ENCODE measurements at regions not wholly inside any gene's neighbourhood (a gene's known extent, or its start where the extent isn't known, plus 50 kb on each side); places are given as distances from the start of the nearest gene placed in this dataset.

DNA sequence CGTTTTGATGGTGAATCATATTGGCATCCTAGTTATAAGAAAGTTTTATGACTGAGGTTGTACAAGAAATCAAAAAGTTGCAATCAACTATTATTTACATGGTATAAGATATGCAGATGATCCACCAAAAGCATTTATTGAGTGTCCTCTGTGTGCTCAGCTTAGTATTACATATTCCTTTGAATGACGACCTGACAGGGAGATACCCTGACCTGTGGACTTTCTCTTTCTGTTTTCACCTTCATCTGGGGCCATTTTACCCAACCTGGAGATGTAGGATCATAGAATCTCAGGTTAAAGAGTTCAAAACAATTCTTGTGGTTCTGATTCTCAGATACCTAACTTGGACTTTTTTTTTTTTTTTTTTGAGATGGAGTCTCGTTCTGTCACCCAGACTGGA lies 269.1 kb upstream of the SORCS1 start:
- H3K14ac ChIP-seq (ENCODE audit: insufficient read length) = no peak overlapping the region
- H2BK5ac ChIP-seq (ENCODE audit: low read depth, low read length) = no peak overlapping the region

More for the DNA sequence above, 269.1 kb upstream of the SORCS1 start:
- Histone ChIP-seq H2BK120ac (replicated peaks; ENCODE audit: low read depth, low read length) (no peak overlapping the region), H3K4me2 (ENCODE audit: insufficient read depth in 1 of 2, low read depth in 2 of 2, low read length in 2 of 2) (no peak overlapping the region), H4K91ac (replicated peaks; ENCODE audit: insufficient read length, low read length) (no peak overlapping the region), H4K5ac (ENCODE audit: insufficient read length, low read depth, low read length) (no peak overlapping the region), H3K79me1 (ENCODE audit: low read depth, low read length) (no peaks in the 10 kb centered on the region), H3K4ac (replicated peaks; ENCODE audit: insufficient read length, low read depth, low read length) (no peak overlapping the region), H3K79me2 (ENCODE audit: control insufficient read depth in 1 of 2, insufficient read depth in 2 of 2, low read length in 2 of 2) (no peaks in the 10 kb centered on the region), H3K36me3 (ENCODE audit: control insufficient read depth in 2 of 4, insufficient read depth in 4 of 4, low read length in 3 of 4) (no peaks in the 10 kb centered on the region), H3K18ac (ENCODE audit: extremely low read depth, low read length) (no peak overlapping the region), H3K4me1 (replicated peaks in 1 of 4; ENCODE audit: control insufficient read depth in 3 of 4, insufficient read depth in 4 of 4, low read length in 3 of 4) (no peaks in the 10 kb centered on the region), H2BK15ac (ENCODE audit: low read length) (no peak overlapping the region), H3K9ac (replicated peaks in 1 of 4; ENCODE audit: extremely low read depth in 1 of 4, low read depth in 3 of 4, low read length in 3 of 4) (no peak overlapping the region), H2AFZ (ENCODE audit: low read length) (no peak overlapping the region), H2BK20ac (ENCODE audit: low read length) (no peak overlapping the region), H2AK5ac (ENCODE audit: low read depth, low read length) (no peak overlapping the region), H3K4me3 (ENCODE audit: extremely low read depth in 1 of 4, insufficient read depth in 2 of 4, low read depth in 3 of 4, low read length in 4 of 4) (no peak overlapping the region), H4K8ac (ENCODE audit: extremely low read depth, insufficient read depth, low read length) (no peak overlapping the region), H2BK12ac (ENCODE audit: low read depth, low read length) (no peak overlapping the region), H3K27ac (ENCODE audit: low read depth, low read length) (no peak overlapping the region), H3K56ac (replicated peaks; ENCODE audit: insufficient read length, low read depth, low read length) (no peak overlapping the region), H4K20me1 (replicated peaks in 1 of 2; ENCODE audit: control insufficient read depth in 1 of 2, insufficient read depth in 2 of 2, low read length in 2 of 2) (no peaks in the 10 kb centered on the region), H3K27me3 (replicated peaks in 1 of 4; ENCODE audit: control insufficient read depth in 3 of 4, extremely low read depth in 1 of 4, insufficient read depth in 3 of 4, low read length in 3 of 4) (no peaks in the 10 kb centered on the region), H3K23ac (ENCODE audit: insufficient read length) (no peak overlapping the region), H3K9me3 (ENCODE audit: insufficient read depth in 2 of 2, low read depth in 1 of 2, low read length in 1 of 2) (no peaks in the 10 kb centered on the region), H3K23me2 (ENCODE audit: low read depth, low read length) (no peaks in the 10 kb centered on the region)
- CTCF ChIA-PET (ENCODE audit: partially characterized antibody) = interaction anchor here (0.7 kb wide), 1 partner anchor 61 kb away, joined by 3 read pairs; no protein-coding TSS in a partner anchor
- 58% methylated on average over 2 of the region's 3 CpGs; no CpG with 5 or more reads in 1 of the 2 experiments for WGBS, 2 experiments (ENCODE audit: extremely low coverage in 1 of 2, insufficient coverage in 1 of 2, insufficient read length in 1 of 2, insufficient replicate concordance in 2 of 2, low coverage in 1 of 2, low lambda C conversion rate in 2 of 2, missing lambda C conversion rate in 1 of 2)
- no peak for TF ChIP-seq MAX (IDR thresholded peaks at IDR 0.05)
- no peak for TF ChIP-seq TAF1 (IDR thresholded peaks at IDR 0.05; ENCODE audit: low read depth, low read length)
- TF ChIP-seq SP4 (IDR thresholded peaks at IDR 0.05; ENCODE audit: low read length) = no peak
- TF ChIP-seq SIX5 (IDR thresholded peaks at IDR 0.05; ENCODE audit: low read depth, low read length) = no peak
- FAIRE-seq = no peak
- POLR2A ChIA-PET (ENCODE audit: partially characterized antibody) = no interaction called here
- DNase-seq (ENCODE audit: low read depth in 1 of 2, low spot score in 2 of 2) = no peak
